DND-41 (cell line): ENCODE measurements at regions not wholly inside any gene's neighbourhood (a gene's known extent, or its start where the extent isn't known, plus 50 kb on each side); places are given as distances from the start of the nearest gene placed in this dataset.

Source experiments
- ATAC-seq: fragments of 200-7000 bp; cut with Tn5 transposase; 3 replicates; pipeline ENCODE4 v1.9.1; 2021; ENCODE audit warnings: low read depth; ENCODE audit not compliant: insufficient read depth
- DNase-seq: peaks from one replicate; pipeline ENCODE4 v3.0.0-alpha.2; 2020
- H2AFZ ChIP-seq: 2 replicates; pipeline ENCODE4 v1.6.0; 2012; ENCODE audit warnings: low read depth, low read length
- H3K27ac ChIP-seq: 2 replicates; pipeline ENCODE4 v1.5.1; 2012; ENCODE audit warnings: low read length, inconsistent platforms
- H3K27me3 ChIP-seq: fragments of 200-600 bp; sonication (generic); 2 replicates; pipeline ENCODE4 v1.6.0; 2012; ENCODE audit warnings: low read length, mild to moderate bottlenecking, inconsistent platforms; ENCODE audit not compliant: insufficient read depth, poor library complexity
- H3K36me3 ChIP-seq: 2 replicates; pipeline ENCODE4 v1.5.1; 2012; ENCODE audit warnings: low read length, inconsistent platforms; ENCODE audit not compliant: insufficient read depth
- H3K4me1 ChIP-seq: 2 replicates; pipeline ENCODE4 v1.5.1; 2012; ENCODE audit warnings: mild to moderate bottlenecking, low read length; ENCODE audit not compliant: insufficient read depth
- H3K4me2 ChIP-seq: 2 replicates; pipeline ENCODE4 v1.6.0; 2012; ENCODE audit warnings: mild to moderate bottlenecking, moderate library complexity, low read length, inconsistent platforms; ENCODE audit not compliant: insufficient read depth
- H3K4me3 ChIP-seq, 2 experiments: fragments of 200-600 bp in 1 of 2; shearing (Covaris generic) in 1 of 2; 2 replicates each; pipeline ENCODE4 v1.5.1; 2012 to 2016; ENCODE audit warnings: inconsistent platforms in 2 of 2, low read length in 2 of 2, mild to moderate bottlenecking in 2 of 2, low read depth in 1 of 2, moderate library complexity in 1 of 2
- H3K79me2 ChIP-seq: 2 replicates; pipeline ENCODE4 v1.6.0; 2012; ENCODE audit warnings: low read length, inconsistent platforms; ENCODE audit not compliant: insufficient read depth
- H3K9ac ChIP-seq: 2 replicates; pipeline ENCODE4 v1.6.0; 2012; ENCODE audit warnings: low read depth, mild to moderate bottlenecking, inconsistent platforms, low read length, moderate library complexity
- H3K9me3 ChIP-seq: 2 replicates; pipeline ENCODE4 v1.5.1; 2012; ENCODE audit warnings: low read length, moderate library complexity, mild to moderate bottlenecking, inconsistent platforms; ENCODE audit not compliant: insufficient read depth, severe bottlenecking
- H4K20me1 ChIP-seq: 2 replicates; pipeline ENCODE4 v1.6.0; 2012; ENCODE audit warnings: low read length; ENCODE audit not compliant: insufficient read depth
- CTCF ChIP-seq: IDR thresholded peaks from 2 replicates; pipeline ENCODE4 v1.5.1; 2012; ENCODE audit warnings: borderline replicate concordance, low read length, moderate library complexity, mild to moderate bottlenecking; ENCODE audit not compliant: poor library complexity, severe bottlenecking; ENCODE audit errors: extremely low read depth
- EZH2 ChIP-seq: IDR thresholded peaks from 3 replicates; pipeline ENCODE4 v1.6.1; 2012; ENCODE audit warnings: borderline replicate concordance, low read depth, mild to moderate bottlenecking, moderate library complexity, low read length, inconsistent platforms; ENCODE audit not compliant: severe bottlenecking

GRCh38 chr7:144908324-144908723, 72.5 kb upstream of the TPK1 start:
- Histone ChIP-seq H3K79me2 (no peaks in the 10 kb centered on the region), H3K9me3 (no peaks in the 10 kb centered on the region), H3K4me1 (no peaks in the 10 kb centered on the region), H2AFZ (no peak overlapping the region), H3K27ac (no peak overlapping the region), H3K9ac (no peak overlapping the region), H3K36me3 (no peaks in the 10 kb centered on the region), H3K4me3 (no peak overlapping the region), H4K20me1 (no peaks in the 10 kb centered on the region), H3K4me2 (no peak overlapping the region), H3K27me3 (no peaks in the 10 kb centered on the region)
- no peak for ATAC-seq
- no peak for TF ChIP-seq EZH2
- no peak for TF ChIP-seq CTCF
- no peak for DNase-seq

DNA sequence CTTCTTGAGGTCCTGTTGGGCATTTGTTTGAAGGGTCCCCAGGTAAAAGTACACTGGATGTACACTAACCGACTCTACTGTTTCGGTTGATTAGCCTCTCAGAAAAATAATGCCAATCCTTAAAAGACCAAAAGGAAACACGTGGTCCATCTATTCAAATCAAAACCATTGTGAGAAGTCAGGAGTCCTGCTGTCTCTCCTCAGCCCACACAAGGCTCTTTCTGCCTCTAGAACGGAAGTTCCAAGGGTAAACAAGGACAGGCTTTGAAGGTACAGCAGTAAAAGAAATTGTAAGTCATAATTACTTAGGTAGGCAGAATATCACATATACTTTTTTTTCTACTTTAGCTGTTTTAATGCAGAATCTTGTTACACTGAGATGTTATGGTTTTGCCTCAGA, 71.7 kb upstream of the TPK1 start:
- H3K4me1 ChIP-seq, result no peaks in the 10 kb centered on the region
- H3K4me2 ChIP-seq, result no peak overlapping the region
- no peak overlapping the region for H3K9ac ChIP-seq
- no peak overlapping the region for H3K4me3 ChIP-seq
- no peaks in the 10 kb centered on the region for H3K27me3 ChIP-seq
- no peaks in the 10 kb centered on the region for H4K20me1 ChIP-seq
- DNase-seq (no peak), ATAC-seq (no peak)
- H3K9me3 ChIP-seq, result no peaks in the 10 kb centered on the region
- H2AFZ ChIP-seq, result no peak overlapping the region
- no peaks in the 10 kb centered on the region for H3K79me2 ChIP-seq
- TF ChIP-seq EZH2, result no peak
- no peak for TF ChIP-seq CTCF
- no peak overlapping the region for H3K27ac ChIP-seq
- no peaks in the 10 kb centered on the region for H3K36me3 ChIP-seq

DNA sequence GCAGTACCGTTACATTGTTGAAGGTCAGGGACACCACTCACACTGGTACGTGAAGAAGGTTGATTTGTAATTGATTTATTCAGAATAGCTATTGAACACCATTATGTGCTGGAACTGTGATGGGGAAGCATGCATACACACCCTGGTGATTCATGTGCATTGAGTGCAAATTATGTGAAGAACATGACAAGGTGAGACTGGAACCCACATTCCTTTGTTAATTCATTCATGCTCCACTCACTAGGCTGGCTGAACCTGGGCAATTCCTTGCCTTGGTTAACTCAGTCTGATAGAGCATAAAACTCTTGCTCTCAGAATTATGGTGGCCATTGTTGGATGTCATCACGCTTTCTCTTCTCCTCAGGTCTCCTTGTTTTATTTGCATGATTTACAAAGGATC, 67.3 kb upstream of the TPK1 start:
- DNase-seq, result no peak
- no peaks in the 10 kb centered on the region for H4K20me1 ChIP-seq
- H3K4me3 ChIP-seq, result no peak overlapping the region
- no peak overlapping the region for H3K27ac ChIP-seq
- H3K9ac ChIP-seq, result no peak overlapping the region
- no peaks in the 10 kb centered on the region for H3K9me3 ChIP-seq
- no peaks in the 10 kb centered on the region for H3K79me2 ChIP-seq
- TF ChIP-seq CTCF (no peak), EZH2 (no peak)
- H3K4me2 ChIP-seq, result no peak overlapping the region
- H3K36me3 ChIP-seq, result no peaks in the 10 kb centered on the region
- no peaks in the 10 kb centered on the region for H3K4me1 ChIP-seq
- H3K27me3 ChIP-seq, result no peaks in the 10 kb centered on the region
- ATAC-seq, result no peak
- H2AFZ ChIP-seq, result no peak overlapping the region

DNA sequence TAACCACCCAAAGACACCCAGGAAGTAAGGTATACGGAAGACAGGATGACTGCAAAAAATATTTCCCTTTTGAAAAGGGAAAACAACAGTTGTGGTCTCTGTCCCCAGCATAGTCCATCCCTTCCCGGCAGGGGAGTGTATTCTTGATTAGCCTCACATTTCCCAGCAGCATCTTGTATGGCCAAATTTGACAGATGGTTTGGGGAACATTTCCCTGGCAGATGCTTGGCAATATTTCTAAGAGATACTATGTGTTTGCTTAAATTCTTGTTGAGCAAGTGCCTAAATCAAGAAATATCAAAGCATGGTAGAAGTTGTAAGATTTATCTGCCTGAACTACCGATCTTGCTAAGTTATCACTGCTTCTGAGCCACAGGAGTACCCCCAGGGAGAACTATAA, 56.9 kb upstream of the TPK1 start:
- Histone ChIP-seq H3K9ac (no peak overlapping the region), H2AFZ (no peak overlapping the region), H3K4me3 (no peak overlapping the region), H3K9me3 (no peaks in the 10 kb centered on the region), H3K4me2 (no peak overlapping the region), H3K27ac (no peak overlapping the region), H4K20me1 (no peaks in the 10 kb centered on the region), H3K27me3 (no peaks in the 10 kb centered on the region), H3K36me3 (no peaks in the 10 kb centered on the region), H3K79me2 (no peaks in the 10 kb centered on the region), H3K4me1 (no peaks in the 10 kb centered on the region)
- ATAC-seq, result no peak
- TF ChIP-seq EZH2 (no peak), CTCF (no peak)
- DNase-seq, result no peak
